HG03139 (cell line): ENCODE measurements at regions not wholly inside any gene's neighbourhood (a gene's known extent, or its start where the extent isn't known, plus 50 kb on each side); places are given as distances from the start of the nearest gene placed in this dataset.

ENCODE experiments used
- ATAC-seq: cut with Tn5 transposase; IDR thresholded peaks from one replicate; pipeline ENCODE4 v1.9.1; 2021; ENCODE audit not compliant: unreplicated experiment

GRCh38 chr12:97912943-97913342 is 450.3 kb downstream of the RMST start:
- ATAC-seq: no peak

GRCh38 chr12:97921979-97922722 is 459.5 kb downstream of the RMST start:
- ATAC-seq: no peak

- no peak for ATAC-seq
Observed at GRCh38 chr12:97923546-97923945, 460.9 kb downstream of the RMST start.

- ATAC-seq: no peak
Observed at GRCh38 chr12:97924122-97924521, 461.5 kb downstream of the RMST start.

GRCh38 chr12:97927977-97928376 is 465.4 kb downstream of the RMST start:
- ATAC-seq: no peak

- no peak for ATAC-seq
Observed at GRCh38 chr12:97936165-97936564, 473.6 kb downstream of the RMST start.

- no peak for ATAC-seq
Observed at GRCh38 chr12:97938031-97938430, 475.4 kb downstream of the RMST start.

- ATAC-seq: no peak
Observed at GRCh38 chr12:97939156-97939555, 476.6 kb downstream of the RMST start.

- ATAC-seq: no peak
Observed at GRCh38 chr12:97940105-97940504, 477.5 kb downstream of the RMST start.

GRCh38 chr12:97940629-97941028 is 478.0 kb downstream of the RMST start:
- ATAC-seq: no peak

GRCh38 chr12:97941686-97942354 is 479.2 kb downstream of the RMST start:
- no peak for ATAC-seq

- no peak for ATAC-seq
Observed at GRCh38 chr12:97943359-97943758, 480.8 kb downstream of the RMST start.

GRCh38 chr12:97944576-97944975 is 482.0 kb downstream of the RMST start:
- ATAC-seq: no peak

- no peak for ATAC-seq
Observed at GRCh38 chr12:97946701-97947100, 484.1 kb downstream of the RMST start.

- ATAC-seq: no peak
Observed at GRCh38 chr12:97948591-97948990, 486.0 kb downstream of the RMST start.

GRCh38 chr12:97951239-97951638 is 488.6 kb downstream of the RMST start:
- no peak for ATAC-seq

GRCh38 chr12:97951717-97952116 is 489.1 kb downstream of the RMST start:
- ATAC-seq: no peak

- no peak for ATAC-seq
Observed at GRCh38 chr12:97957109-97957508, 494.5 kb downstream of the RMST start.

- ATAC-seq: no peak
Observed at GRCh38 chr12:97960225-97960624, 497.6 kb downstream of the RMST start.

GRCh38 chr12:97960741-97961608 is 498.4 kb downstream of the RMST start:
- ATAC-seq: no peak

- no peak for ATAC-seq
Observed at GRCh38 chr12:97967831-97968230, 505.2 kb downstream of the RMST start.
